HL-60/S4 treated with phorbol 12-myristate 13-acetate at 8.2 ng/mL for 4 days and 3 days (cell line): ENCODE measurements at regions not wholly inside any gene's neighbourhood (a gene's known extent, or its start where the extent isn't known, plus 50 kb on each side); places are given as distances from the start of the nearest gene placed in this dataset.

Experiments
- in situ Hi-C: fragments of 300-500 bp; cut with MboI; formaldehyde crosslinking; loops from 2 replicates; pipeline ENCODE4 v1.15.0; 2022; ENCODE audit warnings: low sequenced_read_pairs

DNA sequence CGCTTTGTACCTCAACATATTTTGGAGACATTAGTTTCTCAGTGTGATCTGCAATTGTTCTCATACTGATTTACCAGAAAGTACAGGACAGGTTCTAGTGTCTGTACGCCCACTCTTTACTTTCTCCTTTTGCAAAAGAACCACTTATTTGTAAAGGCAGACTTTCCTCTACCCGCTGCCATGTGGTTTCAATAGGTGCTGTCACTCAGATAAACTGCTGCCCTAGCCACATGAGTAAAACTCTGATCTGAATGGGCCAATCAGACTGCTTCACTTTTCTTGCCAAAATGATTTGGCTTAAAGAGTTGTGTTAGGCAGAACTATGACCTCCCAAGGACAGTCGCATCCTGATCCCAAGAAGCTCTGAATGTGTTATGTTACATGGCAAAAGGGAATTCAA, 984.6 kb upstream of the NR2F2 start:
- in situ Hi-C loops, result no loop called here

- in situ Hi-C loops, result no loop called here
Measured at GRCh38 chr15:95346721-95347475, 983.6 kb upstream of the NR2F2 start.

GRCh38 chr15:95347837-95348236, 982.7 kb upstream of the NR2F2 start:
- in situ Hi-C loops, result no loop called here

DNA sequence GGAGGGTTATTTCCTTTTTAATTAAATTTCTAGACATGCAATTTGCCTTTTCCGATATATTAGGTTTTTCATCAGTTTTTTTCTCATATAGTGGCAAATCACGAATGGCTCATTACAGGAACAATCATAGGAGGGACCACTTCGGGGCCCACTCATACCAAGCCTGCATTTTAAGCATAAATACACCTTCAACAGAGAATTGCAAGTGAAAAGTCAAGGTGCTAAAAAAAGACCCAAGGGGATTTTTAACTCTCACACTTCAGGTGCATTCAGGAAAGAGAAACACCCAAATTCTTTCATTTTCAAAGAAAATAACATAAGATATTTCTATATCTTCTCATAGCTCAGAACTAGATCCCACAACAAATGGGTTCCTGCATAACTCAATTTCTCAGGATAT, 979.6 kb upstream of the NR2F2 start:
- in situ Hi-C loops, result no loop called here

DNA sequence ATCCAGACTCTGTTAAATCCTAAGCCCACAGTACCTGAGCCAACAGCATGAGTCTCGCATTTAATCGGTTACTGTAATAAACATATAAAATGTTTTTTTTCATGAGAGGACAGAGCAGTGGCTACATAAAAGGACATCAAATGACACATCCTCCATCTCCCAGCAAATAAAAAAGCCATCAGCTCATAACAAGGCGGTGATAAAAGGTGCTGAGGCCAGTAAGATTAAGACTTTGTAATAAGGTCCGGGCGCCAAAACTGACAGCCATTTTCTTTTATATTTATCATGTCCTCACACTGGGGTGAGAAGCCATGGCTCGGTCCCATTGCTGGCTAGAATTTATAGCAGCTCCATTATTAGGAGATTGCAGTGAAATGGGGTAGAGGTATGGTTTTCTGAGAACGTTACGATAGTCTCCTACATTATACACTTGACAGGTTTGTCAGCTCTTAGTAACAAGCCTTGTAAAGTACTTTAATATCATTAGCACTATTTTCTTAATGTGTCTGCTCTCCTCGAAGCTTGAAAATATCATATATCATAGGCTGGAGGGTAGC, 977.8 kb upstream of the NR2F2 start:
- in situ Hi-C loops, result no loop called here

- in situ Hi-C loops, result no loop called here
Measured at GRCh38 chr15:95353512-95353911, 977.0 kb upstream of the NR2F2 start.

DNA sequence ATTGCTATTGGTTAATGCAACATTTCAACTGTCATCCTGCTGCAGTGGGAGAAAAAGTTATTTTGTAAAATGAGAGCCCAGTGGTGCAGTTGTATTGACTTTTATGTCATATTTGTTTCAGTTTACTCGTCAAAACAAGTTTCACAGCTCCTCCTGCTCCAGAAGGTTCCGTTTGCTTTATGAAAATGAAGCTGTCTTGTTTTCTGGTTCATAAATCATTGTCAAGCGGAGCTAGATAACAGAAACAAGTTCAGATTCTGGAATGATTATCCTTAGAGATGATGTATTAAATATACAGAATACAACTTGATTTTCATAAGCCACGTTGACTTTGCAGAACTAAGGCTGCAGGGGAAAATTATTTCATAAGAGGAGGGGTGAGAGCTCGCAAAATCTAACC, 970.5 kb upstream of the NR2F2 start:
- in situ Hi-C loops, result no loop called here

DNA sequence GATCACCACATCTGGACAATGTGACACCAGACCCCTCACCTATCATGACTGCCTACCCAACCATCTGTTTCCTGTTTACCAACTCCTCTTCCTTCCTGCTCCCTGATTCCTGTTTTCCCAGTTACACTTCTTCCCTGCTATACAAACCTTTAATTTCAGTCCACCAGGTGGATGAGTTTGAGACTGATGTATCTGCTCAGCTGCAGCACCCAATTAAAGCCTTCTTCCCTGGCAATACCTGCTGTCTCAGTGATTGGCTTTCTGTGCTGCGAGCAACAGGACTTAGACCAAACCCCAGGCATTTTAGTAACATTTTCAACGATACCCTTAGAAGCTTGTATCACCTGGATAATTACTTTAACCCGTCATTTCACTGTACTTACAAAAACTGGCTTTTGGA, 968.2 kb upstream of the NR2F2 start:
- in situ Hi-C loops, result no loop called here

GRCh38 chr15:95363646-95364045, 966.9 kb upstream of the NR2F2 start:
- in situ Hi-C loops, result no loop called here

DNA sequence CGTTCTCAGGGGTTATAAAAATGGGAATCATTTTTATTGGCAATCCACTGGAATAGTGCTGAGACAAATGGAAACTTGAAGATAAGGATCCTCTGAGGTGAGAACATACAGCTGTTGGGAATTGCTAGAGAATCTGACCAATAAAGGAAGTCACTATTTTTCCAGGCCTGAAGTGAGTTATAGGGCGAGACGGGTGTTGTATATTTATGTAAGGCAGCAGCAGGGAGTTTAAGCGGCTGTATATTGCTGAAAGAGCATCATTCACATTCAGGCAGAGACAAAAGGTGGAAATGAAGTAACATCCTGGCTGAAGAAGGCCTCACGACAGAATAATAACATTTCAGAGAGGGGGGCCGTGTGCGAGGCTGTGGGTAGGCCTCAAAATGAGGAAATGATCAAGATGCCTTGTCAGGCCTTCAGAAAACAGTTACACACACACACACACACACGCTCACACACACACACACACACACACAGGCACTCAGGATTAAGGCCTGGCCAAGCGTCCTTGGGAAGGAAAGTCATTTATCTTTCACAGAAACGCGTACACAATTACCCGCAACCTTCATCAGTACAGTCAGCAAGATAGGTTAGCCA, 964.9 kb upstream of the NR2F2 start:
- in situ Hi-C loops, result no loop called here

DNA sequence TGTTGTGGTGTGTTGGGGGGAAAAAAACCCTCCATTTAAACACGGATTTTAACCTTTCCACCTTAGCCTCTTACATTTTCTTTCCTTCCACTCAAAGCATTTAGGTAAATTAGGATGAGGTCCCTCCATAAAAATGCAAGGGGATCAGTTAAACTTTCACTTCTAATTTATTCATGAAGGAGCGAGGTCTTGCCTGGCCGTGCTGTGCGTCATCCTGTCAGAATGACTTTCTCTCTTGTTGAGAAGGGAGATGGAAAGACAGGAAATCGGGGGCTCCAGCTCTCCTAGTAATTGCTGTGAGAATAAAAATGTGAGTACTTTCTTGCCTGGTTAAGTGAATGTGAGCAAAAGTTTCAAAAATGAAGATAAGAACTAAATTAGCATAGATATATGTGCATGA, 962.3 kb upstream of the NR2F2 start:
- in situ Hi-C loops, result no loop called here

- in situ Hi-C loops, result no loop called here
Measured at GRCh38 chr15:95368755-95369601, 961.5 kb upstream of the NR2F2 start.

GRCh38 chr15:95370291-95370690, 960.2 kb upstream of the NR2F2 start:
- in situ Hi-C loops, result no loop called here

DNA sequence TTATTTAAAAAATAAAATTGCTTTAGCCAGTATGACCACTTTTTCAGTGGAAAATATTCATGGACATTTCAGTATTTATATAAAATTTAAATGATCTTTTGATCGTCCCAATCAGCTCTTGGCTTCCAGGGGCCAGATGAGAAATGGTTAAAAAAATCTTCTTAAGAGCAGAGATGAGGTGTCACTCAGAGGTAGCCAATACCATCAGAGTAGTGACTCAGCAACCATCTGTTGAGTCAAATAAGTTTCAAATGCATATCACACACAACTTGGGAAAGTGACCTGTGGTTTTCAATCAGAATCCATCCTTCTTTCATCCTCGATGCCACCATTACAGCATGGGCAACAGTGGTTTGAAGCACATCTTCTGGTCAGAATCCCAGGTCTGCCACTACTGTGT, 958.8 kb upstream of the NR2F2 start:
- in situ Hi-C loops, result no loop called here

DNA sequence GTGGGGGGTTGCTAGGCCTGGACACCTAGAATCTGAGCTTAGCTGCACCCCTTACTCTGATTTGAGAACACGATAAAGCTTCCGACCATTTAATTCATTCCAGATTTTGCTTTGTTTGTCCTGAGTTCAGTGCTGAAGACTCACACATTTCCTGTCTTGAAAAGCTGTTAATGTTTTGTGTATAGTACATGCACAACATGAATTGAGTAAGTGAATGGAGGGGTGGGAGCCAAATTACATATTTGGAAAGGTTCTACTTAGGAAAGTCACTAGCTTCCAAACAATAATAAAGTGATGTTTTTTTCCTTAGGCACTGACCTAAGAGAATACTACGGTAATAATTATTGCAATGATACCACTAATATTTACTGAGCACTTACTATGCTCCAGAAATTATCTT, 955.2 kb upstream of the NR2F2 start:
- in situ Hi-C loops, result no loop called here

DNA sequence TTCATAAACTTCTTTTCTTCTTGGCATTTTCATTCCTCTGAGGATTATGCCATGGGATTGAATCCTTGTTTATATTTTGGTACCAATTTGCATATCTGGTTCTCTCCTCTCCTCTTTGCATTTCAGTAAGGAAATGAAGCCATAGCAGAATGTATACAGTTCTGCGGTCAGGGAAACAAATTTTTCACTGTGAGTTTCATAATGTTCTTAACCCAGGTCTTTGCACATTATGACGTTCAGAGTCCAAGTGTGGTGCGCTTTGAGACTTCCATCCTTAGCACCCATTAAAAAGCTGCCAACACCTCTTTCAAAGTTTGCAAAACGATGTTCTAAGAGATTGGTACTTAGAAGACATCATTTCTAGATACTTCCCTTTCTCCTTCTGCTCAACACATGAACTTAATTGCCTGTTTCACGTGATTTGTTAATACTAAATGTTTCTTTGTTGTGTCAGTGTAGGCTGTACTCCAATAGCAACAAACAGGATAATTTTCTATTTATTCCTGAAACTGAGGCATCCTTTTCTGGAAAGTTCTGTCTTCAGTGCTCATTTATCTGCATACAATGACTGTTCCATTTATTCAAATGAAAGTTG, 953.1 kb upstream of the NR2F2 start:
- in situ Hi-C loops, result no loop called here

GRCh38 chr15:95394186-95395067, 936.1 kb upstream of the NR2F2 start:
- in situ Hi-C loops, result no loop called here

DNA sequence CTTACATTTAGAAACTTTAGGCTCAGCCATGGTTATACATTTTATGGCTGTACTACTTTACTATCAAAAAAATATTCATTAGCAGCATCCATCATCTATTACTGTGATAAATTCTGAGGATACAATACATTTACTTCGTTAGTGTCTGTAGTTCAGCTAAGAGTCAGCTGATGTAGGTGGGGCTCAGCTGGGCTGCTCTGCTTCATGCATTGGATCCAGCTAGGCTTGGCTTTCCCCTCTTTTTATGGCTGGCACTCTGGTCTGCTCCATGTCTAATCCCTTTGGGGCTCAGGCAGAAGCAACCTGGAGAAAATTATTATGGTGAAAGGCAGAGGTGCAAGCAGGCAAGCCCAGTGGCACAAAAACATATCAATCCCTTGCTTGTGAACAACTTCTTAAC, 930.1 kb upstream of the NR2F2 start:
- in situ Hi-C loops, result no loop called here

- in situ Hi-C loops, result no loop called here
Measured at GRCh38 chr15:95401587-95401986, 928.9 kb upstream of the NR2F2 start.

- in situ Hi-C loops, result no loop called here
Measured at GRCh38 chr15:95405447-95405846, 925.1 kb upstream of the NR2F2 start.
